ENCODE measurements at regions not wholly inside any gene's neighbourhood (a gene's known extent, or its start where the extent isn't known, plus 50 kb on each side); places are given as distances from the start of the nearest gene placed in this dataset.
"Not testable (repeated sequence)": the region's sequence is repeated elsewhere in the genome, so short reads cannot be mapped to it uniquely, and the experiment has no call there.

GRCh38 chr4:173475751-173476150 lies 54.3 kb downstream of the HAND2 start:
- DNase-seq, result no peak

DNA sequence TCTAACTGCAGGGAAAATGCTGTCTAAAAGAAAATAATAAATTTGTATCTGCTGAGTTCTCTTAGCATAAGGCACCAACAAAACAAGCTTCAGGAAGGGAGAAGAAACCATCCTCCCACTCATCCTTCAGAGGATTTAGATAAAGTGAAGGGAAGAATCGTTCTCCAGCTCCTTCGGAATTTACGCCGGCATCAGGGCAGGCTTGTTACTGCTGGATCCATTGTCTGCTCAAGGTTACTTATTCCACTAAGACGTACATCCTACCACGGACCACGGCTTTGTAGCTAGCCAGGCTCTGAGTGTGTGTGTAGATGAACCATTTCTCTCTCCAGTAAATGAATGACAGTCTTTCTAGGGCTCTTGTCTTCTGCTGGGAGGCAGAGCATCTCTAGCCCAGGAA lies 60.4 kb downstream of the HAND2 start:
- no peak for DNase-seq

DNA sequence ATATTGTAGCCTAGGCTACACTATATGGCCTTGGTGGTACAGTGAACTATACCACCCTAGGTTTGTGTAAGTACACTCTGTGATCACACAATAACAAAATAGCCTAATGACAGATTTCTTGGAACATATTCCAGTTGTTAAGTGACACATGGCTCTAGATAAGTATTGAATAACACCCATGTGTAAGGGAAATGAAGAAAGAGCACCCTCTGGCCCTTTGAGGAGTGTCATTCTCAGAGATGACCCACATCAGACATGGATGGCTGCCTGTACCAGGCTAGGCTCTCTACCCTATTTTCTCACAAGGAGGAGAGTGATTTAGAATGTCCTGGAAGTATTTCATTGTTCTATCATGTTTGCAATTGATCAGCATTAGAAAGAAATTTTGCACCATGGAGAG lies 61.7 kb downstream of the HAND2 start:
- no peak for DNase-seq

DNA sequence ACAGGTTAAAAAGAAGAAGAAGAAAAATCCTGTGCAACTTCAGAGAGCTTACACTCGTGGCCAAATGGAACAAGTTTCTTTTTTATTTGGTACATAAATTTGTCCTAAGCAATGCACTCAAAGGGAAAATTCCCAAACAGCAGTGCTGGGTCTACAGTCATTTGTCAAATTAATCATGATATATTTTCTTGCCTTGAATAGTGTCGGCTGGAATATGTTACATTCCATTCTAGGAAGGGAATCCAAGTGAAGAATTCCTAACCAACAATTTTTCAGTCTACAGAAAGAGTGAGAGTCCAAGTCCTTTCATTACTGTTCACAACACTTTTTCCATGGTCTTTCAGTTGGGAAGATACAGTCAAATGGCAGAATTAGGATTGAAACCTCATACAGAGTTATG lies 63.9 kb downstream of the HAND2 start:
- no peak for DNase-seq

GRCh38 chr4:173464481-173464880 lies 65.5 kb downstream of the HAND2 start:
- DNase-seq, result peak in 1 of 2 experiments; percentile 57

DNA sequence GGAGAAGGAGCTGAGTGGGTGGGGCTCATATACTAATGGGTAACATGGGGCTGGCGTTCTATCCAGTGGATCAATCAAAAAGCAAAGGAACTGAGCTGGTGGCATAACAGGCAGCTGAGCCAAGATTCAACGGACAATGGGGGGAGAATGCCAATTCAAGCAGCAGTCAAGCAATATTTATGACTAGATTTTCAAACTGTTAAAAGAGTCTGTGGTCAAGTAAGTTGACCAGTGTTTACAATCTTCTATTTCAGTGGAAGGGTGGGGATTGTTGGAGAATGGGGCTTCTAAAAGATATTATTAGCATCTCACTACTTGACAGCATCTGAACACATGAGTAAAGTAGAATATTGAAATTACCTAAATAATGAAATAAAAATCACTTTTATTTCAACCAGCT lies 64.9 kb upstream of the SCRG1 start:
- no peak for DNase-seq

- DNase-seq, result no peak
Measured at GRCh38 chr4:173461170-173461569, 62.3 kb upstream of the SCRG1 start.

- no peak for DNase-seq
Measured at GRCh38 chr4:173459857-173460256, 60.9 kb upstream of the SCRG1 start.

- DNase-seq, result no peak
Measured at GRCh38 chr4:173457893-173458292, 59.0 kb upstream of the SCRG1 start.

GRCh38 chr4:173451435-173451834 lies 52.5 kb upstream of the SCRG1 start:
- DNase-seq, result not testable (repeated sequence)

- peak in 1 of 2 experiments; percentile 13 for DNase-seq
Measured at GRCh38 chr4:173450281-173450680, 51.4 kb upstream of the SCRG1 start.

DNA sequence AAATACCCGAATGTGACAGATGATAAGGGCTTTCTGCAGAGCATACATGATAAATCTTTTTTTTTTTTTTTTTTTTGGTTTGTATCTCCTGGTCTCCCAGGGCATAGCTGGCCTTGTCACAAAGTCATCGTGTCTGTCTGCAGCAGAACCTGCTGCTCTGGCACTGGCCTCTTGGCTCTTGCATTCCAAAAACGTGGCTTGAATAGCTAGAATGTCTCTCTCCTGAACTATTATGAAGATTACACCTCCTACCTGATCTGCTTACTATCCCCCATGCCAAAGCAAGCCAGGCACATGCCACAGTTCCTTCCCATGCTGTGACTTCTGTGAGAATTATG lies 50.4 kb upstream of the SCRG1 start:
- no peak for DNase-seq

GRCh38 chr4:173448608-173449379 lies 49.9 kb upstream of the SCRG1 start:
- peak; percentile 78 to 82 for DNase-seq

All from NCI-H446 (cell line).